Stromal cell of bone marrow (primary cell): ENCODE measurements at regions not wholly inside any gene's neighbourhood (a gene's known extent, or its start where the extent isn't known, plus 50 kb on each side); places are given as distances from the start of the nearest gene placed in this dataset.

Experiments used
- DNase-seq: peaks from one replicate; pipeline ENCODE4 v3.0.0-alpha.2; 2012; ENCODE audit warnings: low read depth

DNA sequence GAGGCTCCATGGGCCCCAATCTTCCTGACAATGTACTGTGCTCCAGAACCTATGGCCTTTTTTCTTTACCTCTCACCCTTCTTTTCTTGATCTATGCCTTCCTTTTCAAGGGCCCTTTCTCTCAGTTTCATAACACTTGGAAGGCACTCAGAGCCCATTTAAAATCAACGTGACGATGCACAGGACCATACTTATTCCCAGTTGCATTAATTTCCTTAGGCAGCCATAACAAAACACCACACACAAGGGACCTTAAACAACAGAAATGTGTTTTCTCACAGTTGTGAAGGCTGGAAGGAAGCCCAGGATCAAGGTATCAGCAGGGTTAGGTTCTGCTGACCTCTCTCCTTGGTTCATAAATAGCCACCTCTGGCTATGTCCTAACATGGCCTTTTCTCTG is 414.0 kb upstream of the TNP1 start:
- no peak for DNase-seq

DNA sequence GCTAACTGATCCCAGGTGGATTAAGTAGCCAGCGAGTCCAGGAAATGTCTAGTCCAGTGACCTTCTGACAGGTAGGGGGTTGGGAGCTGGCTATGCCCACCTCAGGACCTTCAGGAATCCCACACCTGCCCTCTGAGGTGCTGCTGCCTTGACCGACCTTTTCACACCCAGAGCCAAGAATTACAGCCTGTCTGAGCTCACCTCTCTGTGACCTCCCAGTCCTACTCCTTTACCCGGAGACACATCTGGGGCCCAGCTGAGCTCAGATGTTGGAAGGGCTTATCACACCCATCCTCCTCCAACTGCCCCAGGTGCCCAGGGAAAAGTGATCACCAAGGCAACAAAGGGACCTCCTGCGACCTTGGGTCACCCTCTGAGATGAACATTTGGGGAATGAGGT is 413.3 kb upstream of the TNP1 start:
- DNase-seq = no peak

DNA sequence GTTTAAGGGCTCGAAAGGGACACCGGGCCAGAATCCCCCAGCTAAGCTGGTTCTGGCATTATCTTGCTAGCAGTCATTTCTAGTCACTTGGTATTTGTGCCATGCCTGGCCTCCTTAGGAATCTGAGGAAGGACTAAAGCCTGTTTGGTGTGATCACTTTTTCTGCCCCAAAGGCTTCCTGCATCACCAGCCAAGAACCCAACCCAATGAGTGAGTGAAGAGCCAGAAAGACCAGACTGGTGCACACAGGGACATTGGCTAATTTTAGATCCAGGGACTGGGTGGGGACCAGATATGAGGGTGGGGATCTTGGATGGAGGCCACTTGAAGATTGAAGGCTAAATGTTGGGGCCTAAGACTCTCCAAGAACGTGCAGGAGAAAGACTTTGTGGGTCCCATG is 411.9 kb upstream of the TNP1 start:
- DNase-seq = no peak

DNA sequence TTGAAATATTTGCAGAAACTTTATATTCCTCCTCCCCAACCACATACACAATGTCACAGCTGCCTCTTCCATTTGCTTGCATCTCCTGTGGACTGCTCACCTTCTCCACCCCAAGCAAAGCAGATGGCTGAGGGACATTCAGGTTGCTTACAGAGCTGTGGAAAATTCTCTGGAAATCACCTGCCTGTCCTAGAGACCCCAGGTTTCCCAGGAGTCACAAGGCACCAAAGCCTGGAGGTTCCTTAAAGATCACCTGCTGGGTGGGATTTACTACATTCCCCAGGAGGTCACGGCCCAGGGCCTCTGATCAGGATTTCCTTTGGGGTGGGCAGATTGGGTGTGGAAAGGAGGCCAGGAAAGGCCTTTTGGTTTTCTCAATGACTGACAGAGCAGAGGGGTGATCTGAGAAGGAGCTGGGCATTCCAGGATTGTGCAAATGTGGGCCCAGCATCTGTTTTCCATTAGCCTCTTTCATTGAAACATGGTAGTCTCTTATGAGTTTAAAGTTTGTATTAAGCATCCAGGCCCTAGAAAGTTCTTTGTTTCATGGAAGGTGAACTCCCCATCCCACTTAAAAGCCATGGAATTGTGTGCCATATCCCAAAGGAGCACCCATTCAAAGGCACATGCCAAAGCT is 410.7 kb upstream of the TNP1 start:
- DNase-seq = no peak

DNA sequence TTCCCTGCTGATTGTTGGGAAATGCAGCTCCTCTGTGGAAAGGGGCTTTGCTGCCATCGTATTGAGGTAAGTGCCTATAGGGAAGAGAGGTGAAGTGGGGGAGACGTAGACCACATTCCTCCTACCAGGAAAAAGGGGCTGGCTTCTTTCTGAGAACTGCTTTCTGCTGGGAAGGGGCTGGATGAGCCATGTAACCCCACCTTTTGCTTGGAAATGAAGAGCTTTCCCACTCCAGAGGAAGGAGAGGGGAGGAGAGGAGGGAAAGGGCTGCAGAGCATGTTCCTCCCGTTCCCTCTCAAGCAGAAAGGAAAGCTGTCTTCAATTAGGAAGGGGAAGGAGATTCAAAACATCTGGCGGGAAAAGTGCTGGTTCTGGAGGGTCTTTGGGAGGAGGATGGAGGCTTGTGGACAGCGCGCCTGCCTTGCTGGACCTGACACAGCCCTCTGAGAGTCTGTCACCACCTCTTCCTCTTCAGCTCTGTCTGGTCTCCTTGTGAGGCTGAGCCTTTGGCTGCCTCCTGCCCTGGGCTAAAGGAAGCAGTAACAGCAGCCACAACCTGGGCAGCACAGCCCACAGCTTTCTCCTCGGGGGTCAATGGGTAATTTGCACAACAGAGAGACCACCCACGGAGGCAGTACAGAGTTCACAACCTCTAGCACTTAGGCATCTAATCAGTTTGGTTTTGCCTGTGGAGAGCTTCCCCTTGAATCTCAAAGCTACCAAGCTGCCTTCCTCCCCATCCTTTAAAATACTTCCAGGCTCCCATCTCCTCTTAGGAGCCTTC is 410.0 kb upstream of the TNP1 start:
- DNase-seq = no peak

DNA sequence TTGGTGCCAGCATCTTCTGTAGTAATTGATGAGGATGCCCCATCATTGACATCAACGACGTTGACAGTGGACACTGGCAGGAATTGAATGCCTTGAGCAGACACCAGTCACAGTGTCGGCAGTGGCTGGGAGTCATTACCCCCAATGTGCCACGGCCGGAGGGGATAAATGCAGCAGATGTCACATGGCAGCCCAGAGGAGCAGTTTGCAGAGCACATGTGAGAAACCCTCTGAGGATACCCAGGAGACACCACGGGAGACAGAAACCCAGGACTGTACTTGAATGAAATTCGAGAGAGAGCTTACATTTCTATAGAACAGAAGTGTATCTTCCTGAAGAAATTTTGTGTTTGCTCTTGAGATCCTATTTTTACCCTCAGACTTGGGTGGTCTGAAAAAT is 409.1 kb upstream of the TNP1 start:
- no peak for DNase-seq

DNA sequence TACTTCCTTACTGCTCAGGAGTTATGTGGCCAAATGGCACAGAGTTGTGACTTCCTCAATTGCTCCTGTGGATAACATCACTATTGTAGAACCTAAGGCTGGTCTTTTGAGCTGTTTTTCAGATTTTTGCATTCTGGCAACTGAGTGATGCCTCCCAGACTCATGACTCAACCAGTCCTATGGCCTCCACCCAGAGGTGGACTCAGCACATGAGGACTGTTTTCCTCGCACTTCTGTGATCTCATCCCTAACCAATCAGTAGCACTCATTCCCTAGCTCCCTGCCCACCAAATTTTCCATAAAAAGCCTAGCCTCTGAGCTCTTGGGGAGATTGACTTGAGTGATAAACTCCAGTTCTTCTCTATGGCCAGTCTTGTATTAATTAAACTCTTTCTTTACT is 407.9 kb upstream of the TNP1 start:
- no peak for DNase-seq

DNA sequence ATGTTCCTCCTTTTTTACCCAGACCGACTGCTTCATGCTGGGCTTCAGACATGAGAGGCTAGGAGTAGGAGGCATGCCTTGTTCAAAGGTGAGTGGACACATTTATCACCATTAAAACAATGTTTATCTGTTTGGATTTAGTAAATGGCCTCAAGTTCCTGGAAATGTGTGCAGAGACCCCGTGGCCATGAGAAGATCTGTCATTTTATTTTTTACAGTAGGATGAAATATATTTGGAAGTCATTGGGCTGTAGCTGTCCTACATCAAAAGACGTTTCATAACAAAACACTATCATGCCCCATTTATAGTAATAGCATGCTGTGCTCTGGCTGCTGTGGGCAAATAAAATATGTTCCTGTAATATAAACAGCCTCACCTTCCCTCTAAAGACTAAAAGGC is 403.9 kb upstream of the TNP1 start:
- no peak for DNase-seq

DNA sequence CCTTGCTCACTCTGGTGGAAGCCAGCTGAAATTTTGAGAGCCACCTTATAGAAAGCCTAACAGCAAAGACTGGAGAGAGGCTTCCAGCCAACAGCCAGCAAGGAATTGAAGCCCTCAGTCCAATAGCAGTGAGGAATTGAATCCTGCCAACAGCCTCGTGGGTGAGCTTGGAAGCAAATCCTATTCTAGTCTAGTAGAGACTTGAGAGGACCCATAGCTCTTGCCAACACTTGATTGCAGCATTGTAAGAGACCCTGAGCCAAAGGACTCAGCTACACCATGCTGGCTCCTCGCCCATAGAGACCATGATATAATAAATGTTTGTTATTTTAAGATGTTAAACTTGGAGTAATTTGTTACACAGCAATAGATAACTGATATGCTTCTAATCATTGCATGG is 403.0 kb upstream of the TNP1 start:
- no peak for DNase-seq

DNA sequence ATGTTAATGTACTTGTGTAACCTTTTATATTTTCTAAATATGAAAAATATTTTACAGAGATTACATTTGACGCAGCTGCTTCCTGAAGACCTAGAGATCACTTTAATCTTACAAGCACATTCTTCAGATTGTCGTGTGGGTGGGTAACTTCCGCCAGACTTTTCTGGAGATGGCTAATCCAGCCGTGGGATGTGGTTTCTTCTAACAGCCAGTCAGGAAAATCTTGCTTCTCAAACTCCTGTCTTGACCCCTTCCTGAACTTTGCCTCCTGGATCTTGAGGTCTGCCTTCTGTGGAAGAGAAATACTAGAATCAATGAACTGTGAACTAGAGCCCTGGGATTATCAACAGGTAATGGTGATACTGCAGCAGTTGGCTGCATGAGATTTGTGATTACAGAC is 401.6 kb upstream of the TNP1 start:
- no peak for DNase-seq

DNA sequence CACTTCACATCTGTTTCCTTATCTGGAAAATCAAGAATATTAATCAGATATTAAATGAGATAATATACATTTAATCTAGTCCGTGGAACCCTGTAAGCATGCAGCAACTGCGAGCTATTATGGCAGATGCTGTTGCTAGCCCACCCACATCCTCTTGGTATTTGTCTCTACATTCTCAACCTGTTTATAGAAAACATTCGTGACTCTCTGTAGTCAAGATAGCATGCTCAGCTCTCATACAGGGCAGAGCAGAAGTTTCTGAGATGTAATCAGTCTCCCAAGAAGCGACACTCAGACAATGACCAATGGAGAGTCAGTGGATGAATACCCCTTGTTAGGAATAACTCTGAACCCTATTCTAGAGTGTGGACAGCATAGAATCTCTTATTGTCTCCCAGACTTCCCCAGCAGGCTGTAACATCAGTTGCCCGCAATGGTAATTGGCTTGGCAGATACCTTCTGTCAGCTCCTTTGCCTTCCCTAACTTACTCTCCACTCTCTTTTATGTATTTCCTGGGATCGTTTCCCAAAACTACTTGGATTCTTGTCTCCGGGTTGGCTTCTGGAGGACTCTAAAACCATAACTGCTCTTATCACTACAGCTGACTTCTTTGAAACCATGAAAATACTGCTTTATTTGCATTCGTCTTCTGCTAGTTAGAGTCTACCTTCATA is 400.7 kb upstream of the TNP1 start:
- DNase-seq = no peak

DNA sequence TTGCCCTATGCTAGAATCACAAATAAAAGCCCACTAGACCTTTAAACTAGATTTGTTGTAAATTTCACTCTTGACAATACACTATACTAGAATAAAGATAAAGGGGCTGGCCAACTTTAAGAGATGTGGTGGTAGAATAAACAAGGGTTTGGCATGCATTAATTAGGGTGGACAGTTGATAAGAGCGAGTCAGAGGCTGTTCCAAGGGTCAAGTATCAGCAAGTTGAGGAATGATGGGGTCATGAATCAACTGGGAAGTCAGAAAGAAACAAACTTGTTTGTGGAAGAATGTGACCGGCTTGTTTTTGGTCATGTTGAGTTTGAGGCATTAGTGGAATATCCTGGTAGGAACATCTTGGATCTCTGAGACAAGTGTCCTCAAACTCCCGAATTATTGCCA is 398.3 kb upstream of the TNP1 start:
- DNase-seq = no peak

DNA sequence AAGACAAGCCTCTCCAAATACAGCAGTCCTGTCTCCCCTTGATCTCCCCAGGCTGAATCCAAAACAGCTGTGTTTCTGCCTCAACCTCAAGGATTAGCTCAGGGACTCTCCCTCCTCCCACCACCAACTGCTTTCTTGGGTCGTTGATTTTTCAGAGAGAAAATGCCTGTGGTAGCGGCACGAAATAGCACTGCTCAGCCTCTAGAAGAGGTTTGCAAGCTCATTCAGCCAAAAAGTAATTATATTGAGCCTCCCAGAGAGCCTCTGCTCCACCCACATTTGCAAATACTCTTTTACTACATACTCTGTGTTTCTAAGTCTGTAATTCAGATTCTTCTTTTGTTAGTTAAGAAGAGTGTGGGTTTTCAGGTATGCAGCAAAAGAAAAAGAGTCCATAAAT is 396.4 kb upstream of the TNP1 start:
- no peak for DNase-seq

DNA sequence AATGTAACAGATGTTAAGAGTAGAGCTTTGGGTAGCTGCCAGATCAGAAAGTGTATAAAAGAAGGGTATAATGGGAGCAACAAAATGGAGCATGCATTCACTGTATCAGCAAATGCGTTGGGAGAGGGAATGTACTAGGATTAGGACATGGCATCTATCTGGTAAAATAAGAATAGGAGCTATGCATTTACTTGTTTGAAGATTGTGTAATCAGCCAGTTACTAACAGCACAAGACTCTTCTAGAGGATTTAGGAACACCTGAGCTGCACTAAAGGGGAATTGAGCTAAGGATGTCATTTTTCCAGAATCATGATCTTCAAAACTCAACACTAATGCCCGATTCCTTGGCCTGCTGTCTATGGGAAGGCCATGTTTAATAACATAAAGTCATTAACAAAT is 394.2 kb upstream of the TNP1 start:
- DNase-seq = no peak

DNA sequence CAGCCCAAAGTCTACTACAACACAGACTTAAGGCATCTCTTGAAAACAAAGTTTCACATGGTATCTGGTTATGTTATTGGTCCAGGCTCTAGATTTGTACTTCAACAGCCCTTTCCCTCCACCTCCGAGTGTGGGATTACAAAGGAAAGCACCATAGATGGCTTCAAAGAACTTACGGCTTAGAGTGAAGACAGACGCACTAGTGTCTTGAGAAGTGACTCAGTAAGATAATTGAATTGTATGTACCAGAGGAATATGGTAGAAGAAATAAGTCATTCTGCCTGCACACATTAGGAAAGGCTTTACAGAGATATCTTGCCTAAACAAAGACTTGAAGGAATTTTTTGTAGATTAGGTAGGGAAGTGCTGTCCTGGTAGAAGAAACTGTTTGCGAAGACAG is 392.3 kb upstream of the TNP1 start:
- no peak for DNase-seq

DNA sequence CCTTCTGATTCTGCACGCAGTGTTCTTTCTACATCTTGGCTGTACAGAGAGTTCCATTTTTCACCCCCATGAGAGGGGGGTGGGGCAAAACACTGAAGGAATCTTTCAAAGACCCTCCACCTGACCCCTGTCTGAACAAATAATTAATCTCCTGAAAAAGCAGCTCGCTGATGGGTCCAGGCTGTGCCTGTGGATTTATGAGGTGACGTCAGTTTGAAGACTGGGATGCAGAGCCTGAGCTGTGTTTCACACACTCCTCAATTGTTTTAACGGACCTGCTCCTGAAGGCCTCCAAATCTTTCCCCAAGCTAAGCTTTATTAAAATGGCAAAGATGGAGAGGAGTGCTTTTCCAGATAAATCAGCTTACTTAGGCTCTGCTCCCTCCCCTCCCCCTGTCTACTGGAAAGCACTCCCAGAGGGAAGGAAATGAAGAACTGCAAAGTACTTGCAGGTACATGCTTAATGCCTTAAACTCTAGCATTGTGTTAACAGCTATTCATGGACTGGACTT is 390.2 kb upstream of the TNP1 start:
- DNase-seq = no peak

DNA sequence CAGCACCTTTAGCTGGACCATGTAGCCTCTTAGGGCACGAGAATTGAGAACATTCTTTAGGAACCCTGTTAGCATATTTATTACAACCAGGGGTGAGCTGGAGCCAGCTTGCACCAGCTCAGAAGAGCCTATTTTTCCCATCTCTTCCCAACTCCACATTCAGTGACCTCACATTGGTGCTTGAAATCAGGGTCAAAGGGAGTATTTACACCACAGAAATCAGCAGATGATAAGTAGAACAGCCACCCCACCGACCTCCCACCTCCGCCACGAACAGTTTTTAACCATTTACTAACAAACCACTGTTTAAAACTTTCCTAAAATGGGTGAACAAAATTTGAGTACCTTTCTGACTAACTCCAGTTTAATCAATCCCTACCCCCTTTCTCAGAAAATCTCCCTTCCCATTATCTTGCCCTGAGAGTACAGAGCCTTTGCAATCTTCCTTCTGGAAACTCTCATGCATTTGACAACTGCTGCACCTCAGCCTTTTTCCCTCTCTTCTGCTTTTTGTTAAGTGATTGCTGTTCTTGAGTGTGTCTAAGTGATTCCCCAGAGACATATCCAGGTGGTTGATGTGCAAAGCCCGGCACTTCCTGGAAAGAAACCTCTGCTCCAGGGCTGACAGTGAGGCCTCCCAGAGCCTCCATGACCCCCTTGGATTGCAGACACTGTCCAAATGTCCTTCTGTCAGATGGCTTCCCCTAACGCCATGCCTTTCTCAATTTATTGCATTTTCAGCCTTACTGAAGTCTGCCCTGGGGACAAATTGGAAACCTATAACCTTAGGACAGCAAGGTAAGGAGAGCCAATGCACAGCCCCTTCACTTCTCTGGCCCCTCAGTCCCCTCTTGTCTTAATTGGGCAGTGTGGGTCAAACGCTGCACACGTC is 389.5 kb upstream of the TNP1 start:
- DNase-seq = no peak

DNA sequence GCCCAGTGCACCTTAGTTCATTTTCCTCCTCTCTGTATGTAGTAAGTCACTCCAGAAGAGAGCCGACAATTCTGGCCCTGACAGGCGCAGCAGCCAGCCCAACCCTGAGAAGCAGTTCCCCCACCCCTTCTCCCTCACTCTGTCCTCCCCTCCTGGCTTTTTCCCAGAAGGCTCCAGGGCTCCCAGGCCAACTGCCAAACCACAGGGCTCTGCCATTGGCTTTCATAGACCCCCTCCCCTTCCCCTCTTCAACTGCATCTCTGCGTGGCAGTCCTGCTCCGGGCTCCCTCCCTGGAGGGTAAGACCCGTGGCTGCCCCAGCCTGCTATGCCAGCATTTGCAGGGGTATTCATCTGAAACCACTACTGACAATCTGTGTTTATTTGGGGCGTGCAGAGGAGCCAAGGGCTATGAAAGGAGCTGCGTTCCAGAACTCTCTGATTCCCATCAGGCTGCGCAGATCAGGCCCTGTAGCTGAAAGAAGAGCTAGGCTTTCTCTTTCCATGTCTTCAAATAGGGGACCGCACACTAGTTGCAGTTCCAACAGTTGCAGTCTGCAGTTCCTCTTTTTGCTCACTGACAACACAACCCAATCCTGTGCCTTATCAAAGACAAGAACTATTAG is 388.6 kb upstream of the TNP1 start:
- no peak for DNase-seq

DNA sequence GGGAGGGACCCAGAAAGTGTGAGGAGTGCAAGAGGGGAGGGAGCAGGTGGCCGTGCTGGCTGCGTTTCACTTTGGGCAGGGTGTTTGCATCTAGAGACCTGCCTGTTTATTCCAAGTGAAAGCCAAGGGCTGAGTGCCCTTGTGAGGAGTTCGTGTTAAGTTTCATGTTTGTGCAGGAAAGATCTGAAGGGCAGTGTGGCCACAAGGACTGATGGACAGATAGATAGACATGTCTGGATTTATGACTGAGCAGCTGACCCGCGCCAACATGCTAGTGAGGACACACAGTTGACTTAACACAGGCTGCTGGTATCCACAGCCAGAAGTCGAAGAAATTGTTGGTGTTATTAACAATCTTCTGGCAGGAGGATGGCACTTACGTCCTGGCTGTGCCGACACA is 387.6 kb upstream of the TNP1 start:
- DNase-seq = no peak

DNA sequence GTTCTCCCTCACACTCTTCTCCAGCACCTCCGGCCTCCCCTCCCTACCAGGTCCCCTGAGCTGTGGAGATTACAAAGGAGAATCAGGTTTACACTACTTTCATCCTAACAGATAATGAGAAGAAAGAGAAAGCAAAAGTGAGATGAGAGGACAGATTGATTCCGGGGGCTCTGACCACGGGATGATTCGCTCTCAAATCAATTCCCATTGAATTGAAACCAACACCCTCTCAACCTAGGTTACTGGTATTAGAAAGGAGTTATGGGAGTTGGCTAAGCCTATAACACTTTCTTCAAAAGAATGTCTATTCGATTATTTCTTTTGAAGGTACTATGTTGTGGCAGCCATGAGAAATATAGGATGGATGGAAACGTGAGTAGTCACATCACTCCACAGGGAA is 386.2 kb upstream of the TNP1 start:
- no peak for DNase-seq

DNA sequence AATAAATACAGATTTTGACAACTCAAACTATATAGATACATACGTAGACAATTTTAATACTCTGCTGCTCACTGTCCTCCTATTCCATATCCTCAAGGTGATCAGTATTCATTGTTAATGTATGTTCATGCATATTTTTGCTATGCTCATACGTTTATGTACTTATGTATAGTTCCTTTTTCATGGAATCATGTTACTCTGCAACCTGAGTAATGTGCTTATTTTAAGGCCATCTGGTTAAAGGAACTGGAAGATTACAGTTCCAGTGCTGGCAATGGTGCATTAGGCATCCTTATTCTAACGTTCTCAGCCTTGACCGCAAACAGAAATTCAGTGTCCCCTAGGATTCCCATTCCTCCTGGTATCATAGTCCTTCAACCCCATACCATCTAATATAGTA is 385.0 kb upstream of the TNP1 start:
- DNase-seq = no peak

DNA sequence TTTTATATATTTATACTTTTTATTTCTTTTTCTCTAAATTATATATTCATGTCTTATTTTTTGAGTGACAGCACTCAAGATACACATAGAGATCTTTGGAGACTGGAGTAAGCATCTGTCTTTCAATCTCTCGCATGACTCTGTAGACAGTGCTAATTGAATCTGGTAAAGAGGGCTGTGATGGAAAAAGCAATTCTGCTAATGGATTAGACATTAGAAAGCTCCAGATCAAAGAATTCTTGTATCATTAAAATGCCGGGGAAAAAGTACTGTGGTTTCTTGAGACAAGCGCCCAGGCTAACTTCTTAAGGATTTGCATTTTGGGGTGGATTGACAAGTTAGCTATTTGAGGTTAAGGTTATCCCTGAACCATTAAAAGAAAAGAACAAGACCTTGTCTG is 383.1 kb upstream of the TNP1 start:
- no peak for DNase-seq
